ENCODE measurements at regions not wholly inside any gene's neighbourhood (a gene's known extent, or its start where the extent isn't known, plus 50 kb on each side); places are given as distances from the start of the nearest gene placed in this dataset.

DNA sequence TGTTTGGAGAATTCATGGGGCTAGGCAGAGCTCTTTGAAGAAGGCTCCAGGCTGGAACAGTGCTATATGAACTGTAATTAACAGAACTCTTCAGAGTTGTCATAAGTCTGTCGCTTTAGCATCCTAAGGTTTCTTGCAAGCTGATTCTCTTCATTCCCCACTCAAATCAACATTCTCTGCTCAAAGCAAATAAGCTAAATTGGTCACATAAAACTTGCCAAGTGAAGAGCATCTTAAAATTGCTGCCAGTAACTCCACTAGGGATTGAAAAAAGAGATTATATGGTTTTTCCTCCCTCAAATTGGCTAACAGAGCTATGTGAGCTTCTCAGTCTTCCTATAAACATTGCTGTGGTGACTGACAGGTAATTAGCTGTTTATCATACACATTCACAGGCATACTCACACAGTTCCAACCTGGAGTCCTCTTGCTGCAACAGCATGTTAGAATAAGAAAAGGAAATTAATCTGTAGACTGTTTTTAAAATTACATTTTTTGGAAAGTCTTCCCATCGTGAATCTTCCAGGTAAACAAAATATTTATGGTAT, 298.5 kb upstream of the ATP10B start:
- no peaks in the 10 kb centered on the region for H3K27me3 ChIP-seq (ENCODE audit: insufficient read depth, low read length, poor library complexity)
- H3K4me3 ChIP-seq (ENCODE audit: low read depth in 1 of 2, low read length in 2 of 2): no peak overlapping the region
- no peak overlapping the region for H2AFZ ChIP-seq (ENCODE audit: low read depth, low read length)
- H3K4me1 ChIP-seq (ENCODE audit: insufficient read depth, low read length): peaks cover 25% of the 10 kb centered on the region
- no peaks in the 10 kb centered on the region for H3K79me2 ChIP-seq (ENCODE audit: insufficient read depth, low read length)
- TF ChIP-seq, protein P1, sequence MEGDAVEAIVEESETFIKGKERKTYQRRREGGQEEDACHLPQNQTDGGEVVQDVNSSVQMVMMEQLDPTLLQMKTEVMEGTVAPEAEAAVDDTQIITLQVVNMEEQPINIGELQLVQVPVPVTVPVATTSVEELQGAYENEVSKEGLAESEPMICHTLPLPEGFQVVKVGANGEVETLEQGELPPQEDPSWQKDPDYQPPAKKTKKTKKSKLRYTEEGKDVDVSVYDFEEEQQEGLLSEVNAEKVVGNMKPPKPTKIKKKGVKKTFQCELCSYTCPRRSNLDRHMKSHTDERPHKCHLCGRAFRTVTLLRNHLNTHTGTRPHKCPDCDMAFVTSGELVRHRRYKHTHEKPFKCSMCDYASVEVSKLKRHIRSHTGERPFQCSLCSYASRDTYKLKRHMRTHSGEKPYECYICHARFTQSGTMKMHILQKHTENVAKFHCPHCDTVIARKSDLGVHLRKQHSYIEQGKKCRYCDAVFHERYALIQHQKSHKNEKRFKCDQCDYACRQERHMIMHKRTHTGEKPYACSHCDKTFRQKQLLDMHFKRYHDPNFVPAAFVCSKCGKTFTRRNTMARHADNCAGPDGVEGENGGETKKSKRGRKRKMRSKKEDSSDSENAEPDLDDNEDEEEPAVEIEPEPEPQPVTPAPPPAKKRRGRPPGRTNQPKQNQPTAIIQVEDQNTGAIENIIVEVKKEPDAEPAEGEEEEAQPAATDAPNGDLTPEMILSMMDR (IDR thresholded peaks at IDR 0.05; ENCODE audit: borderline replicate concordance, extremely low read depth, low read length, poor library complexity, severe bottlenecking): no peak
- H3K4me2 ChIP-seq (ENCODE audit: insufficient read depth, low read length): no peak overlapping the region
- H3K27ac ChIP-seq (ENCODE audit: low read length): no peak overlapping the region
- no peaks in the 10 kb centered on the region for H3K36me3 ChIP-seq (ENCODE audit: insufficient read depth, low read length)
- H3K9ac ChIP-seq (ENCODE audit: low read depth, low read length): no peak overlapping the region
- no peak for DNase-seq
- H3K9me3 ChIP-seq (ENCODE audit: insufficient read depth, low read length, severe bottlenecking): no peaks in the 10 kb centered on the region
- no peak for ATAC-seq (ENCODE audit: insufficient read depth, low read depth)
- no peaks in the 10 kb centered on the region for H4K20me1 ChIP-seq (ENCODE audit: insufficient read depth, low read length)

DNA sequence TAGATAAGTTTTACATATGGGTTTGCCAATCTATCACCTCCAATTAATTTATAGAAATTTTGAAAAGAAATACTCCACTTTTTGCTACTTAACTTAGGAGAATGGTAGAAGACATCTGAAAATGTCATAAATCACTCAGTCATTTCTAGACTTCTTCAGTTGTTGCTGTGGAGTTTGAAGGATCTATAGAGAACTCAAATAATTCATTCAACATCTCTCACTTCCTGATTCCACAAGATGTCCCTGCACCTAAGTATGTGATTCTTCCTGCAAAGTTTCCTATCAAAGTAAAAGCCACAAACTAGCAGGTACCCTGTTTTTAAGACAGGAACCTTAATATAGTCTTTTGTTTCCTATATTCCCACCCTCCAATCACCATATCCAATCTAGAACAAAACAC, 297.1 kb upstream of the ATP10B start:
- H3K79me2 ChIP-seq (ENCODE audit: insufficient read depth, low read length): no peaks in the 10 kb centered on the region
- H2AFZ ChIP-seq (ENCODE audit: low read depth, low read length): no peak overlapping the region
- no peak overlapping the region for H3K4me3 ChIP-seq (ENCODE audit: low read depth in 1 of 2, low read length in 2 of 2)
- H3K27me3 ChIP-seq (ENCODE audit: insufficient read depth, low read length, poor library complexity): no peaks in the 10 kb centered on the region
- no peaks in the 10 kb centered on the region for H4K20me1 ChIP-seq (ENCODE audit: insufficient read depth, low read length)
- no peak overlapping the region for H3K4me2 ChIP-seq (ENCODE audit: insufficient read depth, low read length)
- DNase-seq (no peak), ATAC-seq (ENCODE audit: insufficient read depth, low read depth) (no peak)
- no peak overlapping the region for H3K27ac ChIP-seq (ENCODE audit: low read length)
- H3K4me1 ChIP-seq (ENCODE audit: insufficient read depth, low read length): peaks cover 25% of the 10 kb centered on the region
- H3K9me3 ChIP-seq (ENCODE audit: insufficient read depth, low read length, severe bottlenecking): peaks cover under 1% of the 10 kb centered on the region
- H3K9ac ChIP-seq (ENCODE audit: low read depth, low read length): no peak overlapping the region
- TF ChIP-seq EZH2 (IDR thresholded peaks at IDR 0.05; ENCODE audit: borderline replicate concordance, low read depth, low read length, severe bottlenecking): no peak
- TF ChIP-seq, protein P1 (IDR thresholded peaks at IDR 0.05; ENCODE audit: borderline replicate concordance, extremely low read depth, low read length, poor library complexity, severe bottlenecking): no peak
- no peaks in the 10 kb centered on the region for H3K36me3 ChIP-seq (ENCODE audit: insufficient read depth, low read length)

GRCh38 chr5:161138751-161139455, 286.9 kb upstream of the ATP10B start:
- Histone ChIP-seq H3K4me1 (ENCODE audit: insufficient read depth, low read length) (no peaks in the 10 kb centered on the region), H3K4me3 (ENCODE audit: low read depth in 1 of 2, low read length in 2 of 2) (no peak overlapping the region), H3K27me3 (ENCODE audit: insufficient read depth, low read length, poor library complexity) (no peaks in the 10 kb centered on the region), H3K36me3 (ENCODE audit: insufficient read depth, low read length) (no peaks in the 10 kb centered on the region), H3K9ac (ENCODE audit: low read depth, low read length) (no peak overlapping the region), H2AFZ (ENCODE audit: low read depth, low read length) (no peak overlapping the region), H3K9me3 (ENCODE audit: insufficient read depth, low read length, severe bottlenecking) (peaks cover 3% of the 10 kb centered on the region), H3K4me2 (ENCODE audit: insufficient read depth, low read length) (no peak overlapping the region), H4K20me1 (ENCODE audit: insufficient read depth, low read length) (no peaks in the 10 kb centered on the region), H3K79me2 (ENCODE audit: insufficient read depth, low read length) (no peaks in the 10 kb centered on the region), H3K27ac (ENCODE audit: low read length) (no peak overlapping the region)
- DNase-seq (no peak), ATAC-seq (ENCODE audit: insufficient read depth, low read depth) (no peak)
- TF ChIP-seq EZH2 (IDR thresholded peaks at IDR 0.05; ENCODE audit: borderline replicate concordance, low read depth, low read length, severe bottlenecking): no peak
- TF ChIP-seq, protein P1 (IDR thresholded peaks at IDR 0.05; ENCODE audit: borderline replicate concordance, extremely low read depth, low read length, poor library complexity, severe bottlenecking): no peak

Measured in DND-41 (cell line).